ENCODE measurements at regions not wholly inside any gene's neighbourhood (a gene's known extent, or its start where the extent isn't known, plus 50 kb on each side); places are given as distances from the start of the nearest gene placed in this dataset.

- TF ChIP-seq CTCF (IDR thresholded peaks at IDR 0.05) (no peak), EZH2 (IDR thresholded peaks at IDR 0.05; ENCODE audit: borderline replicate concordance, insufficient read depth, low read depth, low read length, poor library complexity, severe bottlenecking) (no peak)
These were observed 120.1 kb upstream of the AGBL1 start for GRCh38 chr15:85959611-85960010.

All from B cell (primary cell).